Vagina (tissue), 2 donors: ENCODE measurements at regions not wholly inside any gene's neighbourhood (a gene's known extent, or its start where the extent isn't known, plus 50 kb on each side); places are given as distances from the start of the nearest gene placed in this dataset.

Experiments
- DNase-seq, 2 donors: peaks; one replicate each; pipeline ENCODE4 v3.0.0-alpha.2; 2017; ENCODE audit errors: extremely low spot score in 2 of 2
- H3K27ac ChIP-seq: fragments of 200-600 bp; sonication (generic); one replicate; pipeline ENCODE4 v1.5.1; 2019
- H3K27me3 ChIP-seq: fragments of 200-600 bp; sonication (generic); one replicate; pipeline ENCODE4 v1.5.1; 2019
- H3K36me3 ChIP-seq, 2 donors: fragments of 200-600 bp; sonication (generic); one replicate each; pipeline ENCODE4 v1.5.1; 2017 to 2019
- H3K4me1 ChIP-seq: fragments of 200-600 bp; sonication (generic); one replicate; pipeline ENCODE4 v1.5.1; 2019
- H3K4me3 ChIP-seq, 2 donors: fragments of 200-600 bp; sonication (generic); 1 replicate in 1 of 2; 2 replicates in 1 of 2; pipeline ENCODE4 v1.5.1; 2016 to 2019
- H3K9me3 ChIP-seq: fragments of 200-600 bp; sonication (generic); one replicate; pipeline ENCODE4 v1.5.1; 2019
- POLR2A ChIP-seq, 2 donors: fragments of 450-650 bp; IDR thresholded peaks; one replicate each; pipeline ENCODE4 v1.6.1; 2017; ENCODE audit warnings: antibody characterized with exemption in 2 of 2, mild to moderate bottlenecking in 2 of 2, moderate library complexity in 2 of 2
- POLR2AphosphoS5 ChIP-seq, 2 donors: sonication (generic); formaldehyde crosslinking; IDR thresholded peaks; one replicate each; pipeline ENCODE4 v1.9.0; 2017; ENCODE audit warnings: antibody characterized with exemption in 2 of 2, mild to moderate bottlenecking in 2 of 2, low read depth in 1 of 2; ENCODE audit not compliant: insufficient read depth in 1 of 2
- intact Hi-C: fragments of 100-400 bp; cut with DNase I; formaldehyde crosslinking; loops from one replicate; pipeline ENCODE4 v1.15.1; 2023
- TF ChIP-seq, protein P1 (sequence below), 3 experiments: fragments of 450-650 bp in 2 of 3; fragments of 200-600 bp in 1 of 3; sonication (generic) in 1 of 3; IDR thresholded peaks; one replicate each; pipeline ENCODE4 v1.5.1; 2017 to 2019; ENCODE audit warnings: antibody characterized with exemption in 3 of 3, mild to moderate bottlenecking in 2 of 3, moderate library complexity in 2 of 3

GRCh38 chr20:51121901-51122412 is 99.0 kb upstream of the KCNG1 start:
- H3K36me3 ChIP-seq: no peaks in the 10 kb centered on the region
- no peak overlapping the region for H3K4me3 ChIP-seq
- TF ChIP-seq, protein P1, sequence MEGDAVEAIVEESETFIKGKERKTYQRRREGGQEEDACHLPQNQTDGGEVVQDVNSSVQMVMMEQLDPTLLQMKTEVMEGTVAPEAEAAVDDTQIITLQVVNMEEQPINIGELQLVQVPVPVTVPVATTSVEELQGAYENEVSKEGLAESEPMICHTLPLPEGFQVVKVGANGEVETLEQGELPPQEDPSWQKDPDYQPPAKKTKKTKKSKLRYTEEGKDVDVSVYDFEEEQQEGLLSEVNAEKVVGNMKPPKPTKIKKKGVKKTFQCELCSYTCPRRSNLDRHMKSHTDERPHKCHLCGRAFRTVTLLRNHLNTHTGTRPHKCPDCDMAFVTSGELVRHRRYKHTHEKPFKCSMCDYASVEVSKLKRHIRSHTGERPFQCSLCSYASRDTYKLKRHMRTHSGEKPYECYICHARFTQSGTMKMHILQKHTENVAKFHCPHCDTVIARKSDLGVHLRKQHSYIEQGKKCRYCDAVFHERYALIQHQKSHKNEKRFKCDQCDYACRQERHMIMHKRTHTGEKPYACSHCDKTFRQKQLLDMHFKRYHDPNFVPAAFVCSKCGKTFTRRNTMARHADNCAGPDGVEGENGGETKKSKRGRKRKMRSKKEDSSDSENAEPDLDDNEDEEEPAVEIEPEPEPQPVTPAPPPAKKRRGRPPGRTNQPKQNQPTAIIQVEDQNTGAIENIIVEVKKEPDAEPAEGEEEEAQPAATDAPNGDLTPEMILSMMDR (IDR thresholded peaks at IDR 0.05): no peak
- no peak for TF ChIP-seq POLR2AphosphoS5 (IDR thresholded peaks at IDR 0.05; ENCODE audit: insufficient read depth in 1 of 2, low read depth in 1 of 2)
- DNase-seq: no peak
- no peak overlapping the region for H3K27ac ChIP-seq
- intact Hi-C loops: no loop called here
- no peaks in the 10 kb centered on the region for H3K27me3 ChIP-seq
- no peaks in the 10 kb centered on the region for H3K9me3 ChIP-seq
- peaks cover 22% of the 10 kb centered on the region for H3K4me1 ChIP-seq

DNA sequence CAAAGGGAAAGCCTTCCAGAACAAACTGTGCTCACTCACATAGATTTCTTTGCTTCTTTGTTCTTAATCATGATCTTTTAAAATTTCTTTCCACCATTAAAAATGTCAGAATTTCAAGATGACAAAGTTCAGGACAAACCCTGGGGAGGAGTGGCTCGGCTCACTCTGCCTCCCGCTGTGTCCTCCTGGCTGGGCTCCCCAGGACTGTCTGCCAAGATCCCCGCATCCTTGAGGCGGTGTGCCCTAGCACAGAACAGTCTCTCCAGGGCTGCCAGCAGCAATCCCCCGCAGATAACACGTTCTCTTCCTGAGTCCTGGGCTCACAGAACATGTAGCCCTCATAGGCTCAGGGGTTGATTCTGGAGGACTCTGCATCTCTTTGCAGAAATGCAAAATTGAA is 98.4 kb upstream of the KCNG1 start:
- Histone ChIP-seq H3K27me3 (no peaks in the 10 kb centered on the region), H3K27ac (no peak overlapping the region), H3K36me3 (no peaks in the 10 kb centered on the region), H3K9me3 (no peaks in the 10 kb centered on the region), H3K4me3 (no peak overlapping the region), H3K4me1 (peaks cover 22% of the 10 kb centered on the region)
- TF ChIP-seq POLR2A (IDR thresholded peaks at IDR 0.05) (no peak), POLR2AphosphoS5 (IDR thresholded peaks at IDR 0.05; ENCODE audit: insufficient read depth in 1 of 2, low read depth in 1 of 2) (peak in 1 of 2 donors; percentile 58)
- TF ChIP-seq, protein P1 (IDR thresholded peaks at IDR 0.05): no peak
- intact Hi-C loops: no loop called here
- no peak for DNase-seq

- no peak for DNase-seq
- no peaks in the 10 kb centered on the region for H3K27me3 ChIP-seq
- no peak overlapping the region for H3K4me3 ChIP-seq
- H3K36me3 ChIP-seq: no peaks in the 10 kb centered on the region
- no peaks in the 10 kb centered on the region for H3K9me3 ChIP-seq
- intact Hi-C loops: no loop called here
- H3K27ac ChIP-seq: no peak overlapping the region
- peaks cover 20% of the 10 kb centered on the region for H3K4me1 ChIP-seq
- no peak for TF ChIP-seq POLR2A (IDR thresholded peaks at IDR 0.05)
Measured at GRCh38 chr20:51120868-51121267, 98.0 kb upstream of the KCNG1 start.

DNA sequence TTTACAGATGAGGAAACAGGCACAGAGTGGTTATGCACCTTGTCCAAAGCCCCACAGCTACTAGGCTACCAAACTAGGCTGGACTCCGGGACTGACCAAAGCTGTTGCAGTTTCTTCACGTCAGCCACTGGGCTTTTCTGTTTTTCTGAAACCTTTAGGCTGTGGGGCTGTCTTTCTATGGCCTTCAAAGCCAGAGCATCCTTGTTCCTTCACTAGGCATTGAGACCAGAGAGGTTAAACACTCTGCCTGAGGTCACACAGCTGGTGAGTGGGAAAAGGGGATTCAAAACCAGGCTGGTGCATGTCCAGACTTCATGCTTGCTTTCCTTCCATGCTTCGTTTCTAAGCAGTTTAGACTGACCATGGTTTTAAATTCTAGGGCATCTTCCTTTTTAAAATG is 97.5 kb upstream of the KCNG1 start:
- Histone ChIP-seq H3K27ac (no peak overlapping the region), H3K9me3 (no peaks in the 10 kb centered on the region)

DNA sequence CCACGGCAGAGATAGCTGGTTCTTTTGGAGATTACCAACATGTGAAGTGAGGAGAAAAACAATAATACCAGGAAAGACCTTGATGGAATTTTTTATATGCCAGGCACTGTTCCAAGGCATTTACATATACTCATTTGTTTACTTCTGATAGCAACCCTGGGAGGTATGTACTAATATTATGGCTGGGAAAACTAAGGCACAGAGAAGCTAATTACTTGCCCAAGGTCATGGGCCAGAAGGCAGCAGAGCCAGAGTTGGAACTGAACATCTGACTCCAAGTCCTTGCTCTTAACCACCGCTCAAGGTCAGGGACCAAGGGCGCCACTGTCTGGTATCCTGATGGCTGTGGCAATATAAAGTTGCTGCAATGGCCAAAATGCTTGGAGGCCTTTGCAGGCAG is 97.0 kb upstream of the KCNG1 start:
- no peak overlapping the region for H3K27ac ChIP-seq
- intact Hi-C loops: no loop called here
- no peak for DNase-seq
- no peak overlapping the region for H3K4me3 ChIP-seq
- H3K36me3 ChIP-seq: no peaks in the 10 kb centered on the region
- peaks cover 14% of the 10 kb centered on the region for H3K4me1 ChIP-seq
- no peak for TF ChIP-seq POLR2AphosphoS5 (IDR thresholded peaks at IDR 0.05; ENCODE audit: insufficient read depth in 1 of 2, low read depth in 1 of 2)
- no peaks in the 10 kb centered on the region for H3K27me3 ChIP-seq
- H3K9me3 ChIP-seq: no peaks in the 10 kb centered on the region

More for the DNA sequence above, 97.5 kb upstream of the KCNG1 start:
- intact Hi-C loops: no loop called here
- Histone ChIP-seq H3K4me3 (no peak overlapping the region), H3K36me3 (no peaks in the 10 kb centered on the region), H3K27me3 (no peaks in the 10 kb centered on the region), H3K4me1 (peaks cover 15% of the 10 kb centered on the region)
- DNase-seq: no peak
- TF ChIP-seq, protein P1 (IDR thresholded peaks at IDR 0.05): no peak
- no peak for TF ChIP-seq POLR2AphosphoS5 (IDR thresholded peaks at IDR 0.05; ENCODE audit: insufficient read depth in 1 of 2, low read depth in 1 of 2)
- no peak for TF ChIP-seq POLR2A (IDR thresholded peaks at IDR 0.05)

DNA sequence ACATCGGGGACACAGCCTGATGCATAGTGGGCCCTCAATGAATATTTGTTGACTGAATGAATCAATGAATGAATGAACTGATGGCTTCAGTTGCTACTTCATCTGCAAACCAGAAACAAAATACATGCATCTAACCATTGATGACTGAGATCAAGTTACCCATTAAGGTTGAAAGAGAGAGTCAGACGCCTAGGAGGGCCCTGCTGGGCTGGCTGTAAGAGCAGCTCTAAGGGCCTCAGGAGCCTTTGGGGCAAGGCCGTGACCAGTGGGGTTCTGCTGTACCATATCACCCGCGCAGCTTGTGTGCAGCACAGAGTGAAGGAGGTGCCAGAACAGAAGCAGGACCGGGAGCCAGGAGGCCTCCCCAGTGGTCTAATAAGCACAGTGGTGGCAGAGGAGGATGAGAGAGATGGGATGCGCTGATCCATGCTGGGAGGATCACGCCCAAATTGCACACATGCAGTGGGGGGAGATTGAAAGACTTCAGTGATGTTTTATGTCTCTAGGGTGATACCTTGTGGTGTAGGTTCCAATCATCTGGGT is 96.1 kb upstream of the KCNG1 start:
- intact Hi-C loops: no loop called here
- TF ChIP-seq POLR2AphosphoS5 (IDR thresholded peaks at IDR 0.05; ENCODE audit: insufficient read depth in 1 of 2, low read depth in 1 of 2) (no peak), POLR2A (IDR thresholded peaks at IDR 0.05) (no peak)
- TF ChIP-seq, protein P1 (IDR thresholded peaks at IDR 0.05): no peak
- Histone ChIP-seq H3K36me3 (no peaks in the 10 kb centered on the region), H3K27me3 (no peaks in the 10 kb centered on the region), H3K27ac (no peak overlapping the region), H3K4me3 (no peak overlapping the region), H3K9me3 (no peaks in the 10 kb centered on the region), H3K4me1 (peaks cover 14% of the 10 kb centered on the region)
- no peak for DNase-seq
